GM21786 (cell line): ENCODE measurements at regions not wholly inside any gene's neighbourhood (a gene's known extent, or its start where the extent isn't known, plus 50 kb on each side); places are given as distances from the start of the nearest gene placed in this dataset.
"Not testable (repeated sequence)": the region's sequence is repeated elsewhere in the genome, so short reads cannot be mapped to it uniquely, and the experiment has no call there.

Source experiments
- ATAC-seq: cut with Tn5 transposase; IDR thresholded peaks from one replicate; pipeline ENCODE4 v1.9.1; 2021; ENCODE audit not compliant: unreplicated experiment

DNA sequence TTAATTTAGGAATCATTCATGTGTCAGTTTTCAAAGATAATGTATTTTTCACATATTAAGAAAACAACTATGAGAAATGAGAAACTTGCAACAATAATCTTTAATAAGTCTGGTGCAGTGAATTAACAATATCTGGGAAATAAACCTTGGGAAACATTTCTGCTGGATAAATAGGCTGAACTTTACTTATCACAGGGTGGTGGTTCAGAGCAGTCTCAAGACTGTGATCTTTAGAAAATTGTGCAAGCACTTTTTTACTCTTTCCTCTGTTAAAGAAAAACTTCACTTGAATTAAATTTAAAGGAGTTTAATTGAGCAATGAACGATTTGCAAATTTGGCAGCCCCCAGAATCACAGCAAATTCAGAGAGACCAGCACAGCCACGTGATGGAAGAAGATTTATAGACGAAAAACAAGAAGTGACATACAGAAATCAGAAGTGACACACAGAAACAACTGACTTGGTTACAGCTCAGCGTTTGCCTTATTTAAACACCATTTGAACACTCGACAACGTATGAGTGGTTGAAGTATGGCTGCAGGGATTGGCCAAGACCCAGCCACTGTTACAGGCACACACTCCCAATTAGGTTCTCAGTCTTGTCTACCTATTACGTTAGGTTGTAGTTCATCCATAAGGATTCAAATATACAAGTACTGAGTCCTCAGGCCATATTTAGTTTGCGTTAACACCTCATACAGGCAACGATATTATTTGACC, 631.9 kb downstream of the SLCO4C1 start:
- no peak for ATAC-seq

DNA sequence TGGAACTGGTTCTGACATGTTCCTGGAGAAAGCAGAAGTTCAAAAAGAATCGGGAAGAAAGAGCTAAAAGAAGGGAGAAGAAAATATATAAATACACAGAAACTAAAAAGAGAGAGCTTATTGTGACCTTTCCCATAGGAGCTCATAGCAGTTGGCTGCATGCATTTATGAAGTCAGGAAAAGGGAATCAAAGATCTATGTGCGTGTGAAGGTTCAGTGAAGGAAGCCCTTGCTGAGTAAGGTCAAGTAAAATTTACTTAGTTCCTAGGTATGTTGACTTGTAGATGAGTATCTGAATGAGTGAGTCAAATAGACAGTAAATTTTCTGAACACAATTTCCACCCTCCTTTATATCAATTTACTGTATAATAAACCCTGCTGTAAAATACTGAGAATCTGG, 632.5 kb downstream of the SLCO4C1 start:
- no peak for ATAC-seq

DNA sequence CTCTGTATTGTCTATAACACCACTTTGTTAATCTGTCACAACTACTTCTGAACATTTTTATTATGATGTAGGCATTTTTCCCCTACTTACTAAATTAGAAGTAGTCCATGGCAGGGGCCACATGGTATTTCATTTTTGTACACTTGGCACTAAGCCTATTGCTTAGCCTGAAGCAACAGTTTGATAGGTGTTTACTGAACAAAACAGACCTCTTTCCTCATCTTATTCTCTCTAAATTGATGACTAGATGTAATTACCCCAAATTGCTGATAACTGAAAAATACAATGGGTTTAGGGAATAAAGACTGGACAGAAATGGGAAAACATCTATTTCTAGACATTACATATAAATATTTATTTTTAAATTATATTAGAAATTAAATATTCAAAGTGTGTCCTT, 633.8 kb downstream of the SLCO4C1 start:
- no peak for ATAC-seq

DNA sequence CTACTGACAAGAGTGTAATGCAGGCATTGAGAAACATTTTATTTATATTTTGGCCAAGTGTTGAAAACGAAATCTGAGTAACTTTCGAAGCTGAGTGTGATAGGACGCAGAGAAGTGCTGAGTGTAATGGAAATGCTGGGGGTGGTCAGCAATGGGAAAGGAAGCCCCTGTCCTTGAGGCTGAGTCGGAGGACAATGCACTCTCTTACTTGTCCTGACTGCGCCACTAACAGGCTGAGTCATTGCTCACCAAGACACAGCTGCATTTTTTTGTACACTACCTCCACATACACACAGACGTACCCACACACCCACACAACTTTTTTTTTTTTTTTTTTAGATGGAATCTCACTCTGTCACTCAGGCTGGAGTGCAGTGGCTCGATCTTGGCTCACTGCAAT, 637.7 kb downstream of the SLCO4C1 start:
- no peak for ATAC-seq

DNA sequence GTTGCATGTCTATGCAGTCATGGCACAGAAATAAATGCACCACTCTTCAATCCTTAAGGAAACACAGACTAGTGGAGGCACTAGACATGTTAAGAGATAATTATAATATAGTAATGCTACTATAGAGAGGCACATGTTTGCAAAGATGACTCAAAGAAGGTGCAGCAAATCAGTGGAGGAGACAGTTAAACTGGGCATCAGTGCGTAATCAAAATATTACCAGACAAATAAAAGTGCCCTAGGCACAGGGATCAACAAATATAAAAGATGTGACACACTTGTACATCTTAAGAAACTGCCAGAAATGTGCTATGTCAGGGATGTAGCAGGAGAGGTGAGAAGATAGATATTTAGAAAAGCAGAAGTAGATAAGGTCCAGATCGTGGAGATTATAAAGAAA, 642.1 kb downstream of the SLCO4C1 start:
- no peak for ATAC-seq

DNA sequence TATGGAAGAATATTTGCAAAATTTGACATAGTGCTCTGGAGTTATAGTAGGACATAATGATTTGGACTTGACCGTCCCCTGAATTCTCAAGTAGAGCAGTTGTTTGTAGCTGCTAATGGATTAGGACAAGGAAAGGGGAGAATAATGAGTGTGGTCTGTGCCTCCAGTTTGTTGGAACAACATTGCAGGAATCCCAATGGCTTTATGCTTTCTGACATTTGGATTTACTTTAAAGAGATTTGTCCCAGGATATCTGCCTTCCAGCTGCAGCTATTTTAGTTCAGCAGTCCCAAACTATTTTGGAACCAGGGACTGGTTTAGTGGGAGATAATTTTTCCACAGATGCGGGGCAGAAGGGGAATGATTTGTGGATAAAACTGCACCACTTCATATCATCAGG, 648.2 kb downstream of the SLCO4C1 start:
- ATAC-seq = no peak

DNA sequence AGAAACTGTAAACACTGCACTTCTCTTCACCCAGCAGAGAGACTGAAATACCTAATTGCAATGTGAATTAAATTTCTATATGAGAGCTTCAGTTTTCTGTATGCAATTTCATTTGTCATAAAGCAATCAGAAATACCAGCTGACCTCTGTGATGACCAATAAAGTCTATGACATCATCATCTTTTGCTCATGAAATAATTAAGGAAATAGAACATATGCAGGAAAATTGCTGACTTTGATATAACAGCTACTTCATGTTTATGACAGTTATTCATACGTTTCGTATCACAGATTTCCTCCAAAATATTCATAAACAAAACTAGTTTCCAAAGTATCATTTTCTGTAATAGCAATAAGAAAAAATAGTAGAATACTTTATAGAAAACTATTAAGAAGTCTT, 652.3 kb downstream of the SLCO4C1 start:
- no peak for ATAC-seq

DNA sequence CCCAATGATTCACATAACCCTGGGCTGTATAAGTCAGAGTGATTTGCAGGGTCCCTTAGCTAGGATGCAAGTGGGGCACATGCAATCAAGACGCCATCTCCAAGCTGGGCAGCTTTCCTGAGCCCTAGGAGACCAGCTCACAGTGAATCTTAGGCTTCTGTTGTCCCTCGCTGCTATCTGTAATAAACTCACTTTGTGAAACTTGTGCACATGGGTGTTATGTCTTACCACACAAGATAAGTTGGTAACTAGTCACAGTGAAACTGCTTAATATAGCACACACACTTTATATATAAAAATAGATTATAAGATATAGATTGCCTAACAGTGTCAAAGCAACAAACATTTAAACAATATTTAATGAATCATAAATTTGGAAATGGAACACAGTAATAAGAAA, 658.5 kb downstream of the SLCO4C1 start:
- no peak for ATAC-seq

DNA sequence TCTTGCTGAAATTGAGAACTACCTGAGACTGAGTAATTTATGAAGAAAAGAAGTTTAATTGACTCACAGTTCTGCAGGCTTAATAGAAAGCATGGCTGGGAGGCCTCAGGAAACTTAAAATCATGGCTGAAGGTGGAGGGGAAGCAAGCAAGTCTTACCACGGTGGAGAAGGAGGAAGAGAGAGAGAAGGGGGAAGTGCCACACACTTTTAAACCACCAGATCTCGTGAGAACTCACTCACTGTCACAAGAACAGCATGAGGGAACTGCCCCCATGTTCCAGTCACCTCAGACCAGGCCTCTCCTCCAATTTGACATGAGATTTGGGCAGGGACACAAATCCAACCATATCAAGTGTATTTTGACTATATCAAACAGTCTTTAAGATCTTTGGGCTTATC, 668.3 kb downstream of the SLCO4C1 start:
- ATAC-seq = not testable (repeated sequence)

DNA sequence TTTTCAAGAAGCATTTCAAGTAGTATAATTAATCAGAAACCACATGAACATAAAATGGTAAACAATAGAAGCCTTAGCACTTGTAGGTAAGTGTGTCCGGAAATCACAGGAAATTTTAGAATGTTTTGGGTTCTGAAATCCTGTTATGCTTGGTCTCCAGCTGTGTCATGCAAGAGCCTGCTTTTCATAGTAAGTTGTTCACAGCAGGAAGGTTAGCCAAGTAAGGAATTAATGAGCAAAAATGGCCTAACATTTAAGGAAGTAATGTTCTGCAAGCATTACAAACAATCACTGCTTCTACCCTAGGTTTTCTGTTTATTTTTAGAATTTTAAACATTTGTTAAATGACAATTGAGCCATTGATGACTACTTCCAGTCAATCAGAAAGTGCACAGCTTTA, 669.5 kb downstream of the SLCO4C1 start:
- no peak for ATAC-seq

DNA sequence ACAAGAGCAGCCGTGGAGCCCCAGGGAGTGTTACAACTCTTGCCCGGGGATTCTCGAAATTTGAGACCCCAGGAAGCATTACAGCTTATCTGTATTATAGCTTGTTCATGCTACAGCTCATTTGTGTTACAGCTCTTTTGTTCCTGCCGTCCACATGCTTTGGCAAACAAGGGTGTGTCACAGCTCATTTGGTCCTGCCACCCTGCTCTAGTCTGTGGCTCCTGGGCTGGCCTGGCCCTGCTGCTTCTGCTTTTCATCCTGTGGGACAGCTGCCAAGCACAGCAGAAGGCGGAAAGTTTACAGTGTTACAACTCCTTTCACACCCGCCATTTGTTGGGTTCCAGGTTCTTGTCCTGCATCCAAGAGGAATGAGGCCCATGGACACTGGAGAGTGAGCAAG, 685.0 kb downstream of the SLCO4C1 start:
- no peak for ATAC-seq

DNA sequence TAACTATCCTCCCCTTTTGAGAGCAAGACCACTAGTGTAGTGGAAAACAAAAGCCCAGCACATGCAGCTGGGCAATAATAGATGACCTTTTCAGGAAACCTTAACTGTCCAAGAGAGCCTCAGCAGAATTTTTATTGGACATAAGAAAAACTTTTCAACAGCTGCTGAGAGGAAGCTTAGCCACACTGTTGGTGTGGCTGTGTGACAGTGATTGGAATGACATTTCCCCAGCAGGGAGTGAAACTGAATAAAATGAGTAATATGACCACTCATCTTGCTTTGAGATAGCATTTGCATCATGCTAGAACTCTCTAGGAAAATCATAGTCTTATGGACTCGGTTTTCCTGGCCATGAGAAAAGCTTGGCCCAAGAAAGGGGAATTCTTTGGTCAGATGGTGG, 687.8 kb downstream of the SLCO4C1 start:
- no peak for ATAC-seq

DNA sequence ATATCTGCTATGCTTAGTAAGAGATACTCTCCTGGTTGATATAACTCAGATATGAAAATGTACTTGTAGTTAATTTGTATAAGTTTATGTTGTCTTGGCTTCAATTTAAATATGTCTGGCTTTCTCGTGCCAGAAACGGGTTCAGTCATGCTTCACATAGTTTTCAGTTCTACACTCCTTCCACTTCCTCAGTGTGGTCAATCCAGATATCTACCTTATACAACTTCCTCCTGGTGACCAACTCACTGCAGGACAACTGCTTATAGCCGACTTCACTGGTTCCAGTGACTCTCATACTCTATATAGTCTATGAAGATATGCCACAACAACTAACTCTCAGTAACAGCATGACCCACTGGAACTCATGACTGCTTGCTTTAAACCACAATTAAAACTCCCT, 690.4 kb downstream of the SLCO4C1 start:
- ATAC-seq = no peak

DNA sequence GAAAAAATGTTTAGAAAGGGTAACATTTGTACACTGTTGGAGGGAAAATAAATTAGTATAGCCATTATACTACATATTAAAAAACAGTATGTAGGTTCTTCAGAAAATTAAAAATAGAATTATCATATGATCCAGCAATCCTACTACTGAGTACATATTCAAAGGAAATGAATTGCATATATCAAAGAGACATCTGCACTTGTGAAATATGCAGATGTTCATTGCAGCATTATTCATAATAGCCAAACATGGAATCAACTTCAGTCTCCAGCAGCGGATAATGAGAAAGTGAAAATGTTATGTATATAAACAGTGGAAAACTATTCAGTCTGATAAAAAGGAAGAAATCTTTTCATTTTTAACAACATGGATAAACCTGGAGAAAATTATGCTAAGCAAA, 695.5 kb downstream of the SLCO4C1 start:
- no peak for ATAC-seq

DNA sequence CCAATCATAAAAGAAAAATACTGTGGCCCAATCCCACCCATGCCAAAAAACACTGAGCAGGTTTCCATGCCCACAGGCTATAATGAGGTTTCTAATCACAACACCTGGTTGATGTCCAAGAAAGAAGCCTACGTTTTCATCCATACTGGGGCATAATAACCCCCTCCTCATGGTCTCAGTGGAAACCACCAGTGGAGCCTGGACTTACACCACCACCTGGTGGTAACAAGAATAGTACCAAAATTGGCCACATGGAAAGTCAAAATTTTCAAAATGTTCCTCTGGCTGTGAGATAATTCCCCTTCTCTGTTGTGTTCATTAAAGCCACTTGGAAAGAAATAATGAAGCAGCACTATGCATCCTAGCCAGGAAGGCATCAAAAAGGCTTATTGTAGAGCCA, 687.3 kb upstream of the ST8SIA4 start:
- no peak for ATAC-seq

DNA sequence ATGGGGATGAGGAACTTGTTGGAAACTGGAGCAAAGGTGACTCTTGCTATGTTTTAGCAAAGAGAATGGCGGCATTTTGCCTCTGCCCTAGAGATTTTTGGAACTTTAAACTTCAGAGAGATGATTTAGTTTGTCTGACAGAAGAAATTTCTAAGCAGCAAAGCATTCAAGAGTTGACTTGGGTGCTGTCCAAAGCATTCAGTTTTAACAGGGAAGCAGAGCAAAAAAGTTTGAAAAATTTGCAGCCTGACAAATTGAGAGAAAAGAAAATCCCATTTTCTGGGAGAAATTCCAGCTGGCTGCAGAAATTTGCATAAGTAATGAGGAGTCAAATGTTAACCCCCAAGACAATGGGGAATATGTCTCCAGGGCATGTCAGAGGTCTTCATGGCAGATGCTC, 682.3 kb upstream of the ST8SIA4 start:
- ATAC-seq = no peak

DNA sequence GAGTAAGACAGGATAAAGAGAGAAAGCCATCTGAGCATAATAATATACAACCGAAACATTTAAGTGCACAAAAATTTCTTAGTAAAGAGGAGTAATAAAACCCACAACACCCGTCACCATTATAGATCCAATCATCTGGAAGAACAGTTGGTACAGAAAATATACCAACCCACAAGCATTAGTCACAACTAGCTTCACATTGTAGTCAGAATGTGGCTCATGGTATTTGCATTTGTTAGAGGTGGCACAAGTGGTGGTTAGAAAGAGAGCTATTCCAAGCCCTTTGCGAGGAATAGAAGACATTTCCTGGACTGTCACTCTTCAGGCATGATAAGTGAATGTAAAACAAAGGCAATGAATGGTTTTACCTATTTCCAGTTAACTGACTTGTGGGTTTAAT, 677.5 kb upstream of the ST8SIA4 start:
- no peak for ATAC-seq

DNA sequence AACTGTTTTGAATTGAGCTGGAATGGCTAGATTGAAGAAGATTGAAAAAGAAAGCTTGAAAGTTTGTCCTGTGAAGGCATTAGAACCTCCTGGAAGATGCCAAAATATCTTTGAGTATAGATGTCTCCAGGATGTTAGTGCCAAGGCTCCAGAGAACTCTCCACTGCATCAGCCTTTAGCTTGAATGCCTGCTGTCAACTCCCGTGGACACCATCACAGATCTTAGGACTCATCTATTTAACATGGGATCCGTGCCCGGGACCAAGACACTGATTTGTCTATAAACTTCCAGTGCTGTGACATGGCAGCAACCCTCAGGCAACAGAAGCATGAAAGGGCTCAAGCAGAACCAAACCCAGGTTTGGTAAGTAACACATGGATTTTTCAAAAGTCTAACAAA, 670.9 kb upstream of the ST8SIA4 start:
- no peak for ATAC-seq

DNA sequence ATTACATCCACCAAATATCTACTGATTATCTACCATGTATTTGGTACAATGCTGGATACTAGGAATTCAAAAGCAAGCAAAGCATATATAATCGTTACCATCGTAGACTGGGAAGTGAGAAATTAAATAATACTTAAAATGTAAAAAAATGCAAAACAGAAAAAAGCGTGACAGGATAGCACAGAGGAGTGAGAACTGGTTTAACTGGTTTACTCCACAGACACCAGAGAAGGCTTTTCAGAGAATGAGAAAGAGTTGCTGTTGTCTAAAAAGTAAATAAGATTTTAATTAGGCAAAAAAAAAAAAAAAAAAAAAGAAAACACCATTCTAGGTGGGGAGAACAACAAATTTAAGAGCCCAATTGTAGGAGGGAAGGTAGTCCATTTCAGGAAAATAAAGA, 657.9 kb upstream of the ST8SIA4 start:
- ATAC-seq = no peak

DNA sequence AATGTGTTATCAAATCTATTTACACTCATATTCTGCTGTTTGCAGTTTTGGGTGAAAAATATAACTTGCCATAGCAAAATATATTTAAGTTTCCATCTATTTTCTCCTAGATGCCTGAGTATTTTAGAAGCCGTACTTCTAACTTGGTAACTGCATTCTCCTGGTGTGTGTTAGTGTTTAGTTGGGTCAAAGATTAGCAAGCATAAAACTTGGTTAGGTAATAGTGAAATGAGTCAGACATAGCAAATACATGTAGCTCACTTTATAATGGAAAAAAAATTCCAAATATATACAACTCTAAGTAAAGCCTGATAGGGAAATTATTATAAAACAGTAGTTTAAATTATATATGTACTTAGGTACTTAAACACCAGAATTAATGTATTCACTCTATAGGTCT, 640.7 kb upstream of the ST8SIA4 start:
- ATAC-seq = no peak

DNA sequence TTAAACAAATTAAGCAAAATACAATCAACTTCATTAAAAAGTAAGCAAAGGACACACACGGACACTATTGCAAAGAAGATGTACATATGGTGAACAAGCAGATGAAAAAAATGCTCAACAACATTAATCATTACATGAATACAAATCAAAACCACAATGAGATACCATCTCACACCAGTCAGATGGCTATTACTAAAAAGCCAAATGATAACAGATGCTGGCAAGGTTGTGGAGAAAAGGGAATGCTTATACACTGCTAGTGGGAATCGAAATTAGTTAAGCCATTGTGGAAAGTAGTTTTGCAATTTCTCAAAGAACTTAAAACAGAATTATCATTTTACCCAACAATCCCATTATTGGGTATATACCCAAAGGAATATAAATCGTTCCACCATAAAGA, 636.2 kb upstream of the ST8SIA4 start:
- no peak for ATAC-seq

DNA sequence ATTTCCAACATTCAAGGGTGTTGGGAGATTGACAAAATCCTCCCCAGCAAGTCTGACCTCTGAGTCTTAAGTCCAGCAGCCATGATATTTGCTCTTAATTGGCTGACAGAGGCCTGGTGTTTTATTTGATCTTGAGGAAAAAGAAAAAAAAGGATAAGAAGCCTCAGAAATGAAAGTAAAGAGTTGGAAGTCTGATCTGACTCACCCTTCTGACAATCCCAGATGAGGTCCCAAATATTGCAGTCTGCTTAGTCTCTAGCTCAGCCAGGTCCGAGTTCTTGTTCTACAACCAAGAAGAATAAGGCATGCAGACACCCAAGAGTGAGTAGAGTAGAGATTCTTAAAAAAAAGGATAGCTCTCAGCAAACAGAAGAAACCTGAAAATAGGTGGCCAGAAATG, 632.5 kb upstream of the ST8SIA4 start:
- ATAC-seq = no peak

DNA sequence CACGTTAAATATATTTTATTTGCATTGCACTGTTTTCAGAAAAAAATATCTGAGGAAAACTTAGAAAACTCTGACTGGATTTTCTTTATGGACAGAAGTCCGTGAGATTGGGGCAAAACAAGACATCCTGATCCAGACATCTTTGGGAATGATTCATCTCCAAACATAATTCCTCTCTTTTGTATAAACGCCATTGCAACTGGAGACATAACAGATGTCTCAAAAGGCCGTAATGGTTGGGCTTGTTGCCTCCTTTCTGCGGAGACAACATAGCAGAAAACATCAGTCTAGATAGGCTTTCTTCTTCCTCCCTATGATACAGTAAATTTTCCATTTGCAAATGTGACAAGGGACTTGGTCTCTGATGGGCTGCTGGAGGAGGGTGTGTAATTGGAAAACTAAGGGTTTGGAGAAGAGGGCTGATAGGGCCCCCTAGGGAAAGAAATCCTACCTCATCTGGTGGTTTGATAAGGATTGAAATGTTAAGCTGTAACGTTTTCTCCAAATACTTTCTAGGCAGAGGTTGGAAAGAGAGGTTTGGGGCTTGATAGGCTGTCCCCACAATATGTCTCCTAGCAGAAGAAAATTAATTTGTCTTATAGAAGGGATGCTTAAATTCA, 631.5 kb upstream of the ST8SIA4 start:
- no peak for ATAC-seq
